ENCODE measurements at regions not wholly inside any gene's neighbourhood (a gene's known extent, or its start where the extent isn't known, plus 50 kb on each side); places are given as distances from the start of the nearest gene placed in this dataset.

GRCh38 chr10:54962134-54962900, 161.3 kb upstream of the PCDH15 start:
- Histone ChIP-seq H3K9me3 (ENCODE audit: control insufficient read depth in 1 of 2, low read length in 2 of 2) (no peaks in the 10 kb centered on the region), H3K4me1 (ENCODE audit: control insufficient read depth in 1 of 2, insufficient read depth in 2 of 2, low read length in 2 of 2) (no peaks in the 10 kb centered on the region), H3K27ac (ENCODE audit: low read length) (no peak overlapping the region), H3K4me3 (ENCODE audit: low read depth in 1 of 2, low read length in 2 of 2) (no peak overlapping the region), H3K36me3 (ENCODE audit: control insufficient read depth in 1 of 2, insufficient read depth in 2 of 2, low read length in 2 of 2) (no peaks in the 10 kb centered on the region), H3K27me3 (ENCODE audit: low read depth, low read length) (no peaks in the 10 kb centered on the region)

GRCh38 chr10:54961040-54961439, 160.0 kb upstream of the PCDH15 start:
- Histone ChIP-seq H3K4me1 (ENCODE audit: control insufficient read depth in 1 of 2, insufficient read depth in 2 of 2, low read length in 2 of 2) (no peaks in the 10 kb centered on the region), H3K27ac (ENCODE audit: low read length) (no peak overlapping the region), H3K27me3 (ENCODE audit: low read depth, low read length) (no peaks in the 10 kb centered on the region), H3K36me3 (ENCODE audit: control insufficient read depth in 1 of 2, insufficient read depth in 2 of 2, low read length in 2 of 2) (no peaks in the 10 kb centered on the region), H3K9me3 (ENCODE audit: control insufficient read depth in 1 of 2, low read length in 2 of 2) (no peaks in the 10 kb centered on the region), H3K4me3 (ENCODE audit: low read depth in 1 of 2, low read length in 2 of 2) (no peak overlapping the region)

- no peaks in the 10 kb centered on the region for H3K36me3 ChIP-seq (ENCODE audit: control insufficient read depth in 1 of 2, insufficient read depth in 2 of 2, low read length in 2 of 2)
- H3K4me3 ChIP-seq (ENCODE audit: low read depth in 1 of 2, low read length in 2 of 2): no peak overlapping the region
- no peaks in the 10 kb centered on the region for H3K9me3 ChIP-seq (ENCODE audit: control insufficient read depth in 1 of 2, low read length in 2 of 2)
- H3K27ac ChIP-seq (ENCODE audit: low read length): no peak overlapping the region
- no peaks in the 10 kb centered on the region for H3K27me3 ChIP-seq (ENCODE audit: low read depth, low read length)
- no peaks in the 10 kb centered on the region for H3K4me1 ChIP-seq (ENCODE audit: control insufficient read depth in 1 of 2, insufficient read depth in 2 of 2, low read length in 2 of 2)
Measured at GRCh38 chr10:54958844-54959243, 157.8 kb upstream of the PCDH15 start.

GRCh38 chr10:54947605-54948004, 146.6 kb upstream of the PCDH15 start:
- no peaks in the 10 kb centered on the region for H3K27me3 ChIP-seq (ENCODE audit: low read depth, low read length)
- H3K27ac ChIP-seq (ENCODE audit: low read length): no peak overlapping the region
- no peak overlapping the region for H3K4me3 ChIP-seq (ENCODE audit: low read depth in 1 of 2, low read length in 2 of 2)
- H3K4me1 ChIP-seq (ENCODE audit: control insufficient read depth in 1 of 2, insufficient read depth in 2 of 2, low read length in 2 of 2): no peaks in the 10 kb centered on the region
- H3K36me3 ChIP-seq (ENCODE audit: control insufficient read depth in 1 of 2, insufficient read depth in 2 of 2, low read length in 2 of 2): no peaks in the 10 kb centered on the region
- no peaks in the 10 kb centered on the region for H3K9me3 ChIP-seq (ENCODE audit: control insufficient read depth in 1 of 2, low read length in 2 of 2)

- no peak overlapping the region for H3K27ac ChIP-seq (ENCODE audit: low read length)
- H3K4me3 ChIP-seq (ENCODE audit: low read depth in 1 of 2, low read length in 2 of 2): no peak overlapping the region
- H3K36me3 ChIP-seq (ENCODE audit: control insufficient read depth in 1 of 2, insufficient read depth in 2 of 2, low read length in 2 of 2): no peaks in the 10 kb centered on the region
- no peaks in the 10 kb centered on the region for H3K9me3 ChIP-seq (ENCODE audit: control insufficient read depth in 1 of 2, low read length in 2 of 2)
- no peaks in the 10 kb centered on the region for H3K4me1 ChIP-seq (ENCODE audit: control insufficient read depth in 1 of 2, insufficient read depth in 2 of 2, low read length in 2 of 2)
- H3K27me3 ChIP-seq (ENCODE audit: low read depth, low read length): no peaks in the 10 kb centered on the region
Measured at GRCh38 chr10:54940418-54940817, 139.4 kb upstream of the PCDH15 start.

- no peak overlapping the region for H3K4me3 ChIP-seq (ENCODE audit: low read depth in 1 of 2, low read length in 2 of 2)
- H3K27me3 ChIP-seq (ENCODE audit: low read depth, low read length): no peaks in the 10 kb centered on the region
- no peak overlapping the region for H3K27ac ChIP-seq (ENCODE audit: low read length)
- H3K9me3 ChIP-seq (ENCODE audit: control insufficient read depth in 1 of 2, low read length in 2 of 2): peaks cover 3 to 6% of the 10 kb centered on the region in 2 donors
- no peaks in the 10 kb centered on the region for H3K36me3 ChIP-seq (ENCODE audit: control insufficient read depth in 1 of 2, insufficient read depth in 2 of 2, low read length in 2 of 2)
- H3K4me1 ChIP-seq (ENCODE audit: control insufficient read depth in 1 of 2, insufficient read depth in 2 of 2, low read length in 2 of 2): no peaks in the 10 kb centered on the region
Measured at GRCh38 chr10:54914049-54914448, 113.0 kb upstream of the PCDH15 start.

GRCh38 chr10:54909165-54909564, 108.1 kb upstream of the PCDH15 start:
- Histone ChIP-seq H3K36me3 (ENCODE audit: control insufficient read depth in 1 of 2, insufficient read depth in 2 of 2, low read length in 2 of 2) (no peaks in the 10 kb centered on the region), H3K27me3 (ENCODE audit: low read depth, low read length) (no peaks in the 10 kb centered on the region), H3K4me3 (ENCODE audit: low read depth in 1 of 2, low read length in 2 of 2) (no peak overlapping the region), H3K4me1 (ENCODE audit: control insufficient read depth in 1 of 2, insufficient read depth in 2 of 2, low read length in 2 of 2) (no peaks in the 10 kb centered on the region), H3K9me3 (ENCODE audit: control insufficient read depth in 1 of 2, low read length in 2 of 2) (peaks cover 0 to 6% of the 10 kb centered on the region in 2 donors), H3K27ac (ENCODE audit: low read length) (no peak overlapping the region)

- Histone ChIP-seq H3K4me3 (ENCODE audit: low read depth in 1 of 2, low read length in 2 of 2) (no peak overlapping the region), H3K27ac (ENCODE audit: low read length) (no peak overlapping the region), H3K9me3 (ENCODE audit: control insufficient read depth in 1 of 2, low read length in 2 of 2) (peaks cover 0 to under 1% of the 10 kb centered on the region in 2 donors), H3K36me3 (ENCODE audit: control insufficient read depth in 1 of 2, insufficient read depth in 2 of 2, low read length in 2 of 2) (no peaks in the 10 kb centered on the region), H3K4me1 (ENCODE audit: control insufficient read depth in 1 of 2, insufficient read depth in 2 of 2, low read length in 2 of 2) (no peaks in the 10 kb centered on the region), H3K27me3 (ENCODE audit: low read depth, low read length) (no peaks in the 10 kb centered on the region)
Measured at GRCh38 chr10:54908019-54908418, 107.0 kb upstream of the PCDH15 start.

GRCh38 chr10:54906940-54907339, 105.9 kb upstream of the PCDH15 start:
- no peaks in the 10 kb centered on the region for H3K9me3 ChIP-seq (ENCODE audit: control insufficient read depth in 1 of 2, low read length in 2 of 2)
- H3K4me1 ChIP-seq (ENCODE audit: control insufficient read depth in 1 of 2, insufficient read depth in 2 of 2, low read length in 2 of 2): no peaks in the 10 kb centered on the region
- H3K27me3 ChIP-seq (ENCODE audit: low read depth, low read length): no peaks in the 10 kb centered on the region
- no peak overlapping the region for H3K27ac ChIP-seq (ENCODE audit: low read length)
- H3K36me3 ChIP-seq (ENCODE audit: control insufficient read depth in 1 of 2, insufficient read depth in 2 of 2, low read length in 2 of 2): no peaks in the 10 kb centered on the region
- H3K4me3 ChIP-seq (ENCODE audit: low read depth in 1 of 2, low read length in 2 of 2): no peak overlapping the region

GRCh38 chr10:54905578-54906192, 104.7 kb upstream of the PCDH15 start:
- Histone ChIP-seq H3K4me1 (ENCODE audit: control insufficient read depth in 1 of 2, insufficient read depth in 2 of 2, low read length in 2 of 2) (no peaks in the 10 kb centered on the region), H3K27ac (ENCODE audit: low read length) (no peak overlapping the region), H3K4me3 (ENCODE audit: low read depth in 1 of 2, low read length in 2 of 2) (no peak overlapping the region), H3K27me3 (ENCODE audit: low read depth, low read length) (no peaks in the 10 kb centered on the region), H3K36me3 (ENCODE audit: control insufficient read depth in 1 of 2, insufficient read depth in 2 of 2, low read length in 2 of 2) (no peaks in the 10 kb centered on the region), H3K9me3 (ENCODE audit: control insufficient read depth in 1 of 2, low read length in 2 of 2) (no peaks in the 10 kb centered on the region)

- Histone ChIP-seq H3K9me3 (ENCODE audit: control insufficient read depth in 1 of 2, low read length in 2 of 2) (no peaks in the 10 kb centered on the region), H3K27ac (ENCODE audit: low read length) (no peak overlapping the region), H3K36me3 (ENCODE audit: control insufficient read depth in 1 of 2, insufficient read depth in 2 of 2, low read length in 2 of 2) (no peaks in the 10 kb centered on the region), H3K27me3 (ENCODE audit: low read depth, low read length) (no peaks in the 10 kb centered on the region), H3K4me3 (ENCODE audit: low read depth in 1 of 2, low read length in 2 of 2) (no peak overlapping the region), H3K4me1 (ENCODE audit: control insufficient read depth in 1 of 2, insufficient read depth in 2 of 2, low read length in 2 of 2) (no peaks in the 10 kb centered on the region)
Measured at GRCh38 chr10:54904833-54905232, 103.8 kb upstream of the PCDH15 start.

- Histone ChIP-seq H3K4me3 (ENCODE audit: low read depth in 1 of 2, low read length in 2 of 2) (no peak overlapping the region), H3K4me1 (ENCODE audit: control insufficient read depth in 1 of 2, insufficient read depth in 2 of 2, low read length in 2 of 2) (no peaks in the 10 kb centered on the region), H3K27ac (ENCODE audit: low read length) (no peak overlapping the region), H3K36me3 (ENCODE audit: control insufficient read depth in 1 of 2, insufficient read depth in 2 of 2, low read length in 2 of 2) (no peaks in the 10 kb centered on the region), H3K27me3 (ENCODE audit: low read depth, low read length) (no peaks in the 10 kb centered on the region), H3K9me3 (ENCODE audit: control insufficient read depth in 1 of 2, low read length in 2 of 2) (no peaks in the 10 kb centered on the region)
Measured at GRCh38 chr10:54903745-54904144, 102.7 kb upstream of the PCDH15 start.

Measured in muscle layer of duodenum (tissue), 2 donors.